Adrenal gland (tissue), 9 donors: ENCODE measurements at regions not wholly inside any gene's neighbourhood (a gene's known extent, or its start where the extent isn't known, plus 50 kb on each side); places are given as distances from the start of the nearest gene placed in this dataset.

Experiments
- DNase-seq, 7 donors: peaks; one replicate each; pipeline ENCODE4 v3.0.0-alpha.2; 2019 to 2020
- H3K27ac ChIP-seq, 5 donors: fragments of 200-600 bp; sonication (generic) in 4 of 5; 1 replicate in 3 of 5; 2 replicates in 2 of 5; pipeline versions ENCODE4 v1.5.1 to v1.8.0; 2016 to 2020; ENCODE audit warnings: mild to moderate bottlenecking in 1 of 5
- H3K27me3 ChIP-seq: fragments of 200-600 bp; 2 replicates; pipeline ENCODE4 v1.8.0; 2021
- H3K36me3 ChIP-seq, 2 donors: fragments of 200-600 bp; replicated peaks in 1 of 2; 1 replicate in 1 of 2; 2 replicates in 1 of 2; pipeline versions ENCODE4 v1.5.1 to v1.8.0; 2018 to 2022
- H3K4me1 ChIP-seq, 2 donors: fragments of 200-600 bp; replicated peaks in 1 of 2; 1 replicate in 1 of 2; 2 replicates in 1 of 2; pipeline versions ENCODE4 v1.5.1 to v1.8.0; 2018 to 2021
- H3K4me3 ChIP-seq, 4 donors: fragments of 200-600 bp; sonication (generic) in 3 of 4; one replicate each; pipeline ENCODE4 v1.5.1; 2016 to 2018
- H3K9me3 ChIP-seq, 3 donors: fragments of 200-600 bp; sonication (generic) in 1 of 3; replicated peaks in 1 of 3; 1 replicate in 2 of 3; 2 replicates in 1 of 3; pipeline versions ENCODE4 v1.5.1 to v1.8.0; 2016 to 2021
- CTCF ChIP-seq, 6 experiments: fragments of 450-650 bp in 4 of 6; fragments of 200-600 bp in 2 of 6; sonication (generic) in 1 of 6; IDR thresholded peaks; 1 replicate in 5 of 6; 2 replicates in 1 of 6; pipeline versions ENCODE4 v1.5.1 to v1.8.0; 2016 to 2021; ENCODE audit warnings: antibody characterized with exemption in 6 of 6, mild to moderate bottlenecking in 2 of 6, moderate library complexity in 1 of 6
- POLR2A ChIP-seq, 2 donors: fragments of 450-650 bp; IDR thresholded peaks; one replicate each; pipeline ENCODE4 v1.6.1; 2017; ENCODE audit warnings: antibody characterized with exemption in 2 of 2, mild to moderate bottlenecking in 2 of 2, moderate library complexity in 1 of 2
- WGBS, 4 donors: extraction: QIAGEN DNeasy Blood & Tissue Kit in 2 of 4; methylation state at CpG; one replicate each; pipeline versions ENCODE4 v1.1.5 to v1.1.7; 2013 to 2017; 5-methylcytosine and 5-hydroxymethylcytosine counted together
- intact Hi-C, 2 donors: fragments of 100-400 bp; cut with DNase I; formaldehyde crosslinking; loops; one replicate each; pipeline versions ENCODE4 v1.14.1 to v1.15.0; 2022 to 2023
- donor health status: healthy with polysubstance abuse.
- donor health status: Bipolar disorder and iron deficiency.
- donor health status: DM: yes; HTN: yes; CAD: no.
- donor health status: DM: no; HTN: no; CAD: no.
- donor health status: DM: no; HTN: no; CAD: no.

DNA sequence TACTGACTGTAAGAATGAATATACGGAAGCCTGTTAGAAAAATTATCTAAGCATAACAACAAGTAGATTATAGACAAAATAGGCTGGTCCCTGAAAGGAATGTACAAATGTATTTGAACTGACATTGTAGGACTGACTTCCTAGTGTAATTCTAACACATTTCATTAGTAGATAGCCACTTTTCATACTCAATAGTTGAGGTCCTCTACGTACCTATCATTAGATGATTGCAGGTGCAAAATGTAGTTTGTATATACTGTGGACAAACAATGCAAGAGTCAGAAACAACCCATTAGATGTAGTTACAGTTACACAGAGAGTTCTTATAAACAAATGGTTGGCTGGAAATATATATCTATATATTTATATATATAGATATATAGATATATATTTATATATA, 402.3 kb upstream of the SLITRK6 start:
- WGBS, 4 donors: 39 to 65% (median 42%) methylated on average over 2 of the region's 2 CpGs
- no peaks in the 10 kb centered on the region for H3K9me3 ChIP-seq
- no peaks in the 10 kb centered on the region for H3K27me3 ChIP-seq
- DNase-seq: no peak
- no peak overlapping the region for H3K4me3 ChIP-seq
- intact Hi-C loops: no loop called here
- no peaks in the 10 kb centered on the region for H3K36me3 ChIP-seq
- H3K4me1 ChIP-seq: no peaks in the 10 kb centered on the region
- TF ChIP-seq CTCF (IDR thresholded peaks at IDR 0.05) (no peak), POLR2A (IDR thresholded peaks at IDR 0.05) (no peak)
- no peak overlapping the region for H3K27ac ChIP-seq

GRCh38 chr13:86193281-86193680, 394.1 kb upstream of the SLITRK6 start:
- TF ChIP-seq CTCF (IDR thresholded peaks at IDR 0.05) (no peak), POLR2A (IDR thresholded peaks at IDR 0.05) (no peak)
- Histone ChIP-seq H3K27ac (no peak overlapping the region), H3K4me1 (no peaks in the 10 kb centered on the region), H3K27me3 (no peaks in the 10 kb centered on the region), H3K9me3 (no peaks in the 10 kb centered on the region), H3K36me3 (no peaks in the 10 kb centered on the region), H3K4me3 (no peak overlapping the region)
- 52 to 79% (median 65%) methylated on average over 1 of the region's 1 CpG for WGBS, 4 donors
- intact Hi-C loops: no loop called here
- no peak for DNase-seq

GRCh38 chr13:86188170-86188569, 389.0 kb upstream of the SLITRK6 start:
- TF ChIP-seq CTCF (IDR thresholded peaks at IDR 0.05): no peak
- TF ChIP-seq POLR2A (IDR thresholded peaks at IDR 0.05): no peak
- Histone ChIP-seq H3K36me3 (no peaks in the 10 kb centered on the region), H3K9me3 (no peaks in the 10 kb centered on the region), H3K27me3 (no peaks in the 10 kb centered on the region), H3K4me3 (no peak overlapping the region), H3K27ac (no peak overlapping the region), H3K4me1 (no peaks in the 10 kb centered on the region)
- intact Hi-C loops: no loop called here
- DNase-seq: no peak
- 89 to 99% (median 93%) methylated on average over 4 of the region's 4 CpGs for WGBS, 4 donors

- Histone ChIP-seq H3K4me1 (no peaks in the 10 kb centered on the region), H3K27ac (no peak overlapping the region), H3K36me3 (no peaks in the 10 kb centered on the region), H3K27me3 (no peaks in the 10 kb centered on the region), H3K9me3 (no peaks in the 10 kb centered on the region), H3K4me3 (no peak overlapping the region)
- DNase-seq: no peak
- 80 to 93% (median 85%) methylated on average over 3 to 5 of the region's 5 CpGs for WGBS, 4 donors
- TF ChIP-seq CTCF (IDR thresholded peaks at IDR 0.05): no peak
- no peak for TF ChIP-seq POLR2A (IDR thresholded peaks at IDR 0.05)
- intact Hi-C loops: no loop called here
Observed at GRCh38 chr13:86185636-86186035, 386.4 kb upstream of the SLITRK6 start.
